ENCODE measurements at regions not wholly inside any gene's neighbourhood (a gene's known extent, or its start where the extent isn't known, plus 50 kb on each side); places are given as distances from the start of the nearest gene placed in this dataset.
A peak's percentile ranks its signal among the peaks of the same experiment; 100 is the strongest.

DNA sequence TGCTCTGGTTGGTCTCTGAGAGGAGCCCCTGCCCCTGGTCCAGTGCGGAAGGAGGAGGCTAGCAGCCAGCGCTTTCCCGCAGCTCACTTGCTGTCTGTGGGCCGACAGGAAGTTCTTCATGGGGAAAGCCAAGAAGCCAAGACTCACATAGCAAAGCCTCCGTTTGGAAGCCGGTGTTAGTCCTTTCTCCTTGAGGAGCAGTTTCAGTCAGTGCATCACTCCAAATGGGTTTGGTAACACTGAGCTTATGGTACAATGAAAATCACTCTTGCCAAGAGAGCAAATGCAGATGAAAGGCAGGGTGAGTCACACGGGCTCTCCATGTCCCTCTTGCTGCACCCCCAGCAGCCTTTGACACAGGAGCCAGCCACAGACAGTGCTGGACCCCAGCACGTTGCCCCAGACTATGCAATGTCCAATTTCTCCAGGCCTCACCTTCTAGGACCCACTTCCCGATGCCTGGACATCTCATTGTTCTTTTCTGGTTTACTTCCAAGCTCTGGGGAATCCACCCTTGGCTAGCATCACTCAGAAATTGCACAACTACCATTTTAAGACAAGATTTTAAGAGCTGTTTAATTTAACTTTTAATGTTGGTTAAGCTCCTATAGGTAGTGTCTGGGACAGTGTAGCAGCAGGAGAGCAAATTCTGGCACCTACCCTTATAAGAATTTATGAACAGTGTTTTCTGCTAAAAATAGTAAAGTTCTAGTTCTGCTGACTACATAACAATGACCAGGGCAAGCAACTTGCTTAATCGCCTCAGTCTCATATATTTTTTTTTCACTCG, 174.9 kb downstream of the ASB1 start:
- peaks cover 0 to 11% of the 10 kb centered on the region in 2 experiments; a peak in 2 of 4 replicates for H3K4me1 ChIP-seq (ENCODE audit: control insufficient read depth in 1 of 2, insufficient read depth in 2 of 2, low read depth in 1 of 2, low read length in 1 of 2)
- no peaks in the 10 kb centered on the region for H3K36me3 ChIP-seq (replicated peaks in 1 of 2; ENCODE audit: control insufficient read depth in 1 of 2, insufficient read depth in 2 of 2, low read length in 1 of 2)
- H3K4me3 ChIP-seq (ENCODE audit: low read depth in 2 of 2, low read length in 1 of 2), result no peak overlapping the region
- no peak overlapping the region for H3K27ac ChIP-seq (ENCODE audit: low read depth in 2 of 2, low read length in 1 of 2)
- CTCF ChIA-PET, result interaction anchor here (0.7 to 1.1 kb wide), 2 partner anchors 16 to 45 kb away, joined by 3 read pairs; no protein-coding TSS in a partner anchor
- H3F3A ChIP-seq (replicated peaks; ENCODE audit: insufficient read depth), result no peaks in the 10 kb centered on the region
- H2AFZ ChIP-seq (ENCODE audit: low read depth), result no peak overlapping the region
- no peak overlapping the region for H3K9ac ChIP-seq
- no peak overlapping the region for H3K4me2 ChIP-seq
- H3K9me3 ChIP-seq, result peaks cover 10% of the 10 kb centered on the region
- H3K9me2 ChIP-seq, result no peaks in the 10 kb centered on the region
- TF ChIP-seq, protein P1, sequence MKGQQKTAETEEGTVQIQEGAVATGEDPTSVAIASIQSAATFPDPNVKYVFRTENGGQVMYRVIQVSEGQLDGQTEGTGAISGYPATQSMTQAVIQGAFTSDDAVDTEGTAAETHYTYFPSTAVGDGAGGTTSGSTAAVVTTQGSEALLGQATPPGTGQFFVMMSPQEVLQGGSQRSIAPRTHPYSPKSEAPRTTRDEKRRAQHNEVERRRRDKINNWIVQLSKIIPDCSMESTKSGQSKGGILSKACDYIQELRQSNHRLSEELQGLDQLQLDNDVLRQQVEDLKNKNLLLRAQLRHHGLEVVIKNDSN (IDR thresholded peaks at IDR 0.05; ENCODE audit: borderline replicate concordance, low read depth), result no peak
- TF ChIP-seq TAF1 (IDR thresholded peaks at IDR 0.05; ENCODE audit: borderline replicate concordance, low read depth, low read length), result no peak
- no peak for TF ChIP-seq YY1 (IDR thresholded peaks at IDR 0.05; ENCODE audit: low read depth)
- TF ChIP-seq FOSL2 (IDR thresholded peaks at IDR 0.05; ENCODE audit: borderline replicate concordance, low read depth), result peak; percentile 17; the same call in 1 of the 2 replicates
- no peak for TF ChIP-seq CHD2 (IDR thresholded peaks at IDR 0.05; ENCODE audit: low read length, partially characterized antibody)
- TF ChIP-seq SMC3 (IDR thresholded peaks at IDR 0.05; ENCODE audit: low read depth, low read length), result no peak
- TF ChIP-seq, protein P2, sequence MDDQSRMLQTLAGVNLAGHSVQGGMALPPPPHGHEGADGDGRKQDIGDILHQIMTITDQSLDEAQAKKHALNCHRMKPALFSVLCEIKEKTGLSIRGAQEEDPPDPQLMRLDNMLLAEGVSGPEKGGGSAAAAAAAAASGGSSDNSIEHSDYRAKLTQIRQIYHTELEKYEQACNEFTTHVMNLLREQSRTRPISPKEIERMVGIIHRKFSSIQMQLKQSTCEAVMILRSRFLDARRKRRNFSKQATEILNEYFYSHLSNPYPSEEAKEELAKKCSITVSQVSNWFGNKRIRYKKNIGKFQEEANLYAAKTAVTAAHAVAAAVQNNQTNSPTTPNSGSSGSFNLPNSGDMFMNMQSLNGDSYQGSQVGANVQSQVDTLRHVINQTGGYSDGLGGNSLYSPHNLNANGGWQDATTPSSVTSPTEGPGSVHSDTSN (IDR thresholded peaks at IDR 0.05), result no peak
- 81% methylated on average over 11 of the region's 11 CpGs for WGBS (ENCODE audit: low lambda C conversion rate)
- no peak for DNase-seq
- H4K20me1 ChIP-seq (ENCODE audit: insufficient read depth), result no peaks in the 10 kb centered on the region
- POLR2A ChIA-PET, result no interaction called here
- no peaks in the 10 kb centered on the region for H3K79me2 ChIP-seq (ENCODE audit: insufficient read depth)
- no peaks in the 10 kb centered on the region for H3K27me3 ChIP-seq (ENCODE audit: insufficient read depth)

DNA sequence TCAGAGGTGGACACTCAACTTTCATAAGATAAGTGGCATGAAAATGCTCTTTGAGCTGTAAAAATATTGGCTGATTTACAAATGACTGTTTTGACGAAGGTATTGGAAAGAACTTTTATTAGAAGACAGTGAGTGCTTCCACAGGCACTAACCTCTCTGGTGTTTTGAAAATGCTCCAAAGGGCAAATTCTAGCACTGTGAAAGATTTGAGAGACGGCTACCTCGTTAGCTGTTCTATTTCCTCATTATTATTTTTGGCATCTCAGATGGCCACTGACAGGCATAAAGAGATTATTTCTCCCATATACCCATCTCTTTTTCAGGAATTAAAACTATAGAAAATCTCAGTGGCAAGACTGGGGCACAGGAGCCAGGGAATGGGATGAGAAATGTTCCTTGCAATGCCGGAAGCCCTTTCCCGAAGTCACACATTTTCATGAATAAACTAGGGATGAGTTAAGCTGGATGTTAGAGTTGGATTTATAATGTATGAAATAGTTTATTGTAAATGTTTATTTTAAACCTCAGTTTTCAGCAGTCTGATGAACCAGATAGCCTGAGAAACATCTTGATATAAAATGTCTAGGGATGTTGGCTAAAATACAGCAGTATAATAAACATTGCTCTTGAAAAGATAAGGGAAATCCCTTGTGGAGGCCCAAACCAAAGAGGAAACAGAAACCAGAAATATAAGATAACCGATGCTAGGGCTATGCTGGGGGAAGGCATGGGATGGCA, 175.7 kb downstream of the ASB1 start:
- Histone ChIP-seq H3F3A (replicated peaks; ENCODE audit: insufficient read depth) (no peaks in the 10 kb centered on the region), H2AFZ (ENCODE audit: low read depth) (no peak overlapping the region), H3K4me2 (no peak overlapping the region), H3K9ac (no peak overlapping the region), H3K36me3 (replicated peaks in 1 of 2; ENCODE audit: control insufficient read depth in 1 of 2, insufficient read depth in 2 of 2, low read length in 1 of 2) (no peaks in the 10 kb centered on the region), H4K20me1 (ENCODE audit: insufficient read depth) (no peaks in the 10 kb centered on the region), H3K4me3 (ENCODE audit: low read depth in 2 of 2, low read length in 1 of 2) (no peak overlapping the region), H3K4me1 (ENCODE audit: control insufficient read depth in 1 of 2, insufficient read depth in 2 of 2, low read depth in 1 of 2, low read length in 1 of 2) (peaks cover 0 to 3% of the 10 kb centered on the region in 2 experiments; a peak in 1 of 4 replicates), H3K27ac (ENCODE audit: low read depth in 2 of 2, low read length in 1 of 2) (no peak overlapping the region), H3K27me3 (ENCODE audit: insufficient read depth) (no peaks in the 10 kb centered on the region), H3K79me2 (ENCODE audit: insufficient read depth) (no peaks in the 10 kb centered on the region), H3K9me2 (no peaks in the 10 kb centered on the region), H3K9me3 (peaks cover 10% of the 10 kb centered on the region)
- ChIA-PET POLR2A (no interaction called here), CTCF (interaction anchor here (0.7 to 1.1 kb wide), 2 partner anchors 16 to 44 kb away, joined by 3 read pairs; no protein-coding TSS in a partner anchor)
- no peak for DNase-seq
- 69% methylated on average over 6 of the region's 6 CpGs for WGBS (ENCODE audit: low lambda C conversion rate)
- TF ChIP-seq YY1 (IDR thresholded peaks at IDR 0.05; ENCODE audit: low read depth), result no peak
- TF ChIP-seq ELF1 (IDR thresholded peaks at IDR 0.05), result no peak
- TF ChIP-seq, protein P3, sequence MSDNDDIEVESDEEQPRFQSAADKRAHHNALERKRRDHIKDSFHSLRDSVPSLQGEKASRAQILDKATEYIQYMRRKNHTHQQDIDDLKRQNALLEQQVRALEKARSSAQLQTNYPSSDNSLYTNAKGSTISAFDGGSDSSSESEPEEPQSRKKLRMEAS (IDR thresholded peaks at IDR 0.05; ENCODE audit: low read depth), result no peak
- TF ChIP-seq, protein P4, sequence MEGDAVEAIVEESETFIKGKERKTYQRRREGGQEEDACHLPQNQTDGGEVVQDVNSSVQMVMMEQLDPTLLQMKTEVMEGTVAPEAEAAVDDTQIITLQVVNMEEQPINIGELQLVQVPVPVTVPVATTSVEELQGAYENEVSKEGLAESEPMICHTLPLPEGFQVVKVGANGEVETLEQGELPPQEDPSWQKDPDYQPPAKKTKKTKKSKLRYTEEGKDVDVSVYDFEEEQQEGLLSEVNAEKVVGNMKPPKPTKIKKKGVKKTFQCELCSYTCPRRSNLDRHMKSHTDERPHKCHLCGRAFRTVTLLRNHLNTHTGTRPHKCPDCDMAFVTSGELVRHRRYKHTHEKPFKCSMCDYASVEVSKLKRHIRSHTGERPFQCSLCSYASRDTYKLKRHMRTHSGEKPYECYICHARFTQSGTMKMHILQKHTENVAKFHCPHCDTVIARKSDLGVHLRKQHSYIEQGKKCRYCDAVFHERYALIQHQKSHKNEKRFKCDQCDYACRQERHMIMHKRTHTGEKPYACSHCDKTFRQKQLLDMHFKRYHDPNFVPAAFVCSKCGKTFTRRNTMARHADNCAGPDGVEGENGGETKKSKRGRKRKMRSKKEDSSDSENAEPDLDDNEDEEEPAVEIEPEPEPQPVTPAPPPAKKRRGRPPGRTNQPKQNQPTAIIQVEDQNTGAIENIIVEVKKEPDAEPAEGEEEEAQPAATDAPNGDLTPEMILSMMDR (IDR thresholded peaks at IDR 0.05), result no peak
- TF ChIP-seq CHD2 (IDR thresholded peaks at IDR 0.05; ENCODE audit: low read length, partially characterized antibody), result no peak
- TF ChIP-seq SIN3A (IDR thresholded peaks at IDR 0.05; ENCODE audit: borderline replicate concordance, low read depth, low read length), result no peak
- TF ChIP-seq GATA2 (CRISPR knock-in tag; IDR thresholded peaks at IDR 0.05), result no peak
- TF ChIP-seq, protein P1 (IDR thresholded peaks at IDR 0.05; ENCODE audit: borderline replicate concordance, low read depth), result no peak
- TF ChIP-seq RAD21 (IDR thresholded peaks at IDR 0.05; ENCODE audit: low read length), result no peak
- no peak for TF ChIP-seq FOSL2 (IDR thresholded peaks at IDR 0.05; ENCODE audit: borderline replicate concordance, low read depth)
- no peak for TF ChIP-seq MEF2A (IDR thresholded peaks at IDR 0.05; ENCODE audit: borderline replicate concordance, low read depth)
- TF ChIP-seq POLR2AphosphoS5 (IDR thresholded peaks at IDR 0.05; ENCODE audit: low read depth, low read length), result no peak
- TF ChIP-seq, protein P5, sequence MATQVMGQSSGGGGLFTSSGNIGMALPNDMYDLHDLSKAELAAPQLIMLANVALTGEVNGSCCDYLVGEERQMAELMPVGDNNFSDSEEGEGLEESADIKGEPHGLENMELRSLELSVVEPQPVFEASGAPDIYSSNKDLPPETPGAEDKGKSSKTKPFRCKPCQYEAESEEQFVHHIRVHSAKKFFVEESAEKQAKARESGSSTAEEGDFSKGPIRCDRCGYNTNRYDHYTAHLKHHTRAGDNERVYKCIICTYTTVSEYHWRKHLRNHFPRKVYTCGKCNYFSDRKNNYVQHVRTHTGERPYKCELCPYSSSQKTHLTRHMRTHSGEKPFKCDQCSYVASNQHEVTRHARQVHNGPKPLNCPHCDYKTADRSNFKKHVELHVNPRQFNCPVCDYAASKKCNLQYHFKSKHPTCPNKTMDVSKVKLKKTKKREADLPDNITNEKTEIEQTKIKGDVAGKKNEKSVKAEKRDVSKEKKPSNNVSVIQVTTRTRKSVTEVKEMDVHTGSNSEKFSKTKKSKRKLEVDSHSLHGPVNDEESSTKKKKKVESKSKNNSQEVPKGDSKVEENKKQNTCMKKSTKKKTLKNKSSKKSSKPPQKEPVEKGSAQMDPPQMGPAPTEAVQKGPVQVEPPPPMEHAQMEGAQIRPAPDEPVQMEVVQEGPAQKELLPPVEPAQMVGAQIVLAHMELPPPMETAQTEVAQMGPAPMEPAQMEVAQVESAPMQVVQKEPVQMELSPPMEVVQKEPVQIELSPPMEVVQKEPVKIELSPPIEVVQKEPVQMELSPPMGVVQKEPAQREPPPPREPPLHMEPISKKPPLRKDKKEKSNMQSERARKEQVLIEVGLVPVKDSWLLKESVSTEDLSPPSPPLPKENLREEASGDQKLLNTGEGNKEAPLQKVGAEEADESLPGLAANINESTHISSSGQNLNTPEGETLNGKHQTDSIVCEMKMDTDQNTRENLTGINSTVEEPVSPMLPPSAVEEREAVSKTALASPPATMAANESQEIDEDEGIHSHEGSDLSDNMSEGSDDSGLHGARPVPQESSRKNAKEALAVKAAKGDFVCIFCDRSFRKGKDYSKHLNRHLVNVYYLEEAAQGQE (IDR thresholded peaks at IDR 0.05; ENCODE audit: low read depth, low read length), result no peak

Data from SK-N-SH (cell line).